Kasumi-1 (cell line): ENCODE measurements at regions not wholly inside any gene's neighbourhood (a gene's known extent, or its start where the extent isn't known, plus 50 kb on each side); places are given as distances from the start of the nearest gene placed in this dataset.
"Not testable (repeated sequence)": the region's sequence is repeated elsewhere in the genome, so short reads cannot be mapped to it uniquely, and the experiment has no call there.

Source experiments
- DNase-seq, 2 experiments: peaks; one replicate each; lab custom pipeline; 2025; lab: John Stamatoyannopoulos, UW

DNA sequence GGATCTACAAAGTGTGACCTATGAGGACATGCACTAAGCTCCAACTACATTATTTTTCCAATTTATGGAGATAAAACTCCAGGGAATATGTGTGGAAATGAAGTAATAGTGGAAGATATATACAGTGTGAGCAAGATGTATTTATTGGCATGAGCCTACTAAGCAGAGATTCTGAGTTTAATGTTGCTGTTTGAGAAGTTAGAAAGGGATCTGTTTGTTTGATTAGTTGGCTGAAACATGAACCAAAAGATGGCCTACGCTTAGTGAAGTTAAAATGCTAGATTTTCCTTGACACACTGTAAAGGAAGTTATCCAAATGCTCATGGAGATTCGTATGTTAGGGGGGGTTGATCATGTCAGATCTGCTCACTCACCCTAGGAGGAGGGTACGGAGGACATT is 621.7 kb downstream of the TMEM182 start:
- DNase-seq = no peak

DNA sequence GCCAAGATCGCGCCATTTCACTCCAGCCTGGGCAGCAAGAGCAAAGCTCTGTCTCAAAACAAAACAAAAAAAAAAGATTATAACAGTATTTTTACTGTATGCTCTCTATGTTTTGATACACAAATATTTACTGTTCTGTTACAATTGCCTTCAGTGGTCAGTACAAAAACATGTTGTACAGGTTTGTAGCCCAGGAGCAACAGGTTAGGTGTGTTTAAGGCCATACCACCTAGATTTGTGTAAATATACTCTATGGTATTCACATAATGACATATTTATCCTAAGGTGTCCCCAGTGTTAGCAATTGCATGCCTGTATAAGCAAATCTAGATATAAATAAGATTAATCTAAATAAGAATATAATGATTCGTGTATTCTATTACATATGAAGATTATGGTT is 625.0 kb downstream of the TMEM182 start:
- no peak for DNase-seq

DNA sequence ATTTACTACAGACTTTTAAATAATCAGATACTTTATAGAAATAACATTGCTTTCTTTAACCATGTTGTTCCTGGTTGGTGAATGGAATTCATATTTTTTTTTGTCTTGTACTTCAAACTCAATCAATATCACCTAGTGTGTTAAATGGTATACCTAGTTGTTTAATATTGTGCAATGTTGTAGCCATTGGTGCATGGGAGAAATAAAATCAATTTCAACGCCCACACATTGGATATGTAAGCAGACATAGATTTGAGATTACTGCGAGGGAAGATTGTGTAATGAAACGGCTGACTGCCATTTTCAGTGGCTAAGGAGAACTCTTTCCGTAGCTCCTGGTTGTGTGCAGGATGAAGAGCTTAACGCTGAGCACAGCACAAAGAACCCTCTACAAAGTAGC is 626.1 kb downstream of the TMEM182 start:
- no peak for DNase-seq

DNA sequence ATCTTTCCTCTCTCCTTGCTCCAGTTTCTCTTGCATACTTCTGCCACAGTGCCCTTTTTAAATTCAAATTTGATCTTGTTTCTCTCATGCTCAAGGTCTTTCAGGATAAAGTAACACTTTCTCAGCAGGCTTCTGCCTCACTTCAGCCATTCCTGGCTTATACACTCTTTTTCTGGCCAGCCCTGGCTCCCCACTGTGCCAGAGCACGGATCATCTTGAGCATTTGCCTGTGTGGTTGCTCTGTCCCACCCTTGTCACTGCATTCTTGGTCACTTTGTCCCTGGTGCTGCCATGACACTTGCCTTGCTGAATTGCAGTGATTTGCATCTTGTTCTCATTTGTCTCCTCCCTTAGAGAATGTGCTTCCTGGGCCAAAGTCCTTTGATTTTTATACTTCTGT is 634.3 kb downstream of the TMEM182 start:
- no peak for DNase-seq

DNA sequence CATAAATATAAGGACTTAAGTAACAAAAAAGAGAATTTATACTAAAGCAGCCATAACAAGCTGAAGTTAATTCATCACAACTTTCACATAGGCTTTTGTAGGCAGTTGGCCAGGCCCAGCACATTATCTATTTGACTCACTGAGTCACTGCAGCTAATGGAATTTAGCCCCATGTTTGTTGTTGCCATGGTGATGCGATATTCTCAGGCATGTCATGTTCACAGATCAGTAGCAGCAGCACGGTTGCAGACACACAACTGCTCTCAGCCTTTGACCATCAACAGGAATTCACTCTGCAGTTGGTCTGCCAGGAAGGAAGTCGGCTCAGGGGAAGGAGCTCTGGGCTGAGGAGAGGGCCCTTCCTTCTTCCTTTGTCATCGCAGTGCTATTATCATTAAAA is 639.8 kb downstream of the TMEM182 start:
- peak in 1 of 2 experiments; percentile 15 for DNase-seq

DNA sequence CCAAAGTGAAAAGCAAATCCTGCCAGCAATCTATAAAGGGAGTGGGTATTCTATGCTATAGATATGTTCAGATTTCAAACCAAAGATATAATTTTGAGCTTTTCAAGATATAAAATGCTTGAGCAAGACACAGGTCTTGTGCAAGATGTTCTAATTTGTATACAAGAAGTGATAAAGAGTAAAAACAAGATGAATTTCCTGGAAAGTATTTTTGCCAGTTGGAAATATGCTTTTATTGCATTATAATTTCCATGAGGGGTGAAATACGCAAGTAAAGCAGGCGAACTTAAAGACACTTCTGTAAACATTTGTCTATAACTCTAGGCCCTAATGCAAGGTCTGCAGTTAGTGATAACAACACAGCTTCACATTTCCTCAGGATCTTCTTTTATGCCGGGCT is 640.5 kb downstream of the TMEM182 start:
- no peak for DNase-seq

DNA sequence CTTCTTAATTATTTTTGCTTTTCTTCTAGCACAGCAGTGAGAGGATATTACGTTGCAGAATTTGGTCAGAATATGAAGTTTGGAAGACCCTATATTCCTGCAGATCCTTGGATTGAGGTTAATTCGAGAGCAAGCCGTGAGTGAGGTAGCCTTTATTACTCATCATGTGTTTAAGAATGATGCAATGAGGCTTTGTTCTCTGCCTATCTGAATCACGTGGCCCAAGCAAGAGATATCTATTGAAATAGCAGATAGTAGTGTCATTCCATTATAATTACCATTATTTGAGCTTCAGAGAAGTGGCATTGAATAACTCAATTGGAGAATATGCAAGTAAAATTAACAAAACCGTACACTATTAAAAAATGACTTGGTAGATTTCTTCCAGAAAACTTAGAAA is 641.1 kb downstream of the TMEM182 start:
- DNase-seq = no peak

DNA sequence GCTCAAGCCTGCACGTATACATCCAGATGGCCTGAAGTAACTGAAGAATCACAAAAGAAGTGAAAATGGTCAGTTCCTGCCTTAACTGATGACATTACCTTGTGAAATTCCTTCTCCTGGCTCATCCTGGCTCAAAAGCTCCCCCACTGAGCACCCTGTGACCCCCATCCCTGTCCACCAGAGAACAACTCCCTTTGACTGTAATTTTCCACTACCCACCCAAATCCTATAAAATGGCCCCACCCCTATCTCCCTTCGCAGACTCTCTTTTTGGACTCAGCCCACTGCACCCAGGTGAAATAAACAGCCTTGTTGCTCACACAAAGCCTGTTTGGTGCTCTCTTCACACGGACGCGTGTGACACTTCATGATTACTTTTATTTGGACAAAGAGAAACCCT is 641.6 kb downstream of the TMEM182 start:
- DNase-seq = not testable (repeated sequence)

DNA sequence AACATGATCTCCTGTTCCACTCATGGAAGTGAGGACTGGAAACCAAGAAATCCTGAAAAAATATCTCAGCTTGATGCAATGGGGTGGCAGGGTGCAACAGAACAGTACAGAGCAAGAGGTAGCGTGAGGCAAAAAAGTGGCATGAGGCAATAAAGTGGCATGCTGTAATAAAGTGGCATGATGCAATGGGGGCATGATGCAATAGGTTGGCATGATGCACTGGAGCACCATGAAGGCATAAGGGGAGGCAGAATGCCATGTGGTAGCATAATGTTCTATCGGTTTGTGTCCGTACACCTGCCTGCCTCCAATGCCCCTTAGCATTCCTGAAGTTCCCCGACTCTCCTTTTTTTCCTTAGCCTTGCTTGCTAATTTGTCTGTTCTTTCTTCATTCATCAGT is 648.4 kb downstream of the TMEM182 start:
- no peak for DNase-seq

DNA sequence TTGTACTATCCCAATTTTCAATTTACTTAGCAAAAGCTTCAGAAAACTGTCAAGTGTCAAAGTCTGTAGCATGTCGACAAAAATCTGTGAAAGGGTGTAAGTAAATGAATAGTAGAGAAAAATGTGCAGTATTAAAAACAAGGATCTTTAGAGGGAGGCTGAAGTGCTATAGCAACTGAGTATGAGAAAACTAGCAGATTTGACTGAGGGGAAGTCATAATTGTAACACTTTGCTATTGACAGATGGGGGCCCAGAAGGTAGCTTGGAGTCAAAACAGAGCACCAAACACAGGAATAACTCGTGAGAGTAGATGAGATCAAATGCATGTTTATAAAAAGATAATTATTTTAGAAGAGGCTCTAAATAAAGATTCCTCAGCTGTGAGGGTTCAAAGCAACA is 657.7 kb downstream of the TMEM182 start:
- no peak for DNase-seq

DNA sequence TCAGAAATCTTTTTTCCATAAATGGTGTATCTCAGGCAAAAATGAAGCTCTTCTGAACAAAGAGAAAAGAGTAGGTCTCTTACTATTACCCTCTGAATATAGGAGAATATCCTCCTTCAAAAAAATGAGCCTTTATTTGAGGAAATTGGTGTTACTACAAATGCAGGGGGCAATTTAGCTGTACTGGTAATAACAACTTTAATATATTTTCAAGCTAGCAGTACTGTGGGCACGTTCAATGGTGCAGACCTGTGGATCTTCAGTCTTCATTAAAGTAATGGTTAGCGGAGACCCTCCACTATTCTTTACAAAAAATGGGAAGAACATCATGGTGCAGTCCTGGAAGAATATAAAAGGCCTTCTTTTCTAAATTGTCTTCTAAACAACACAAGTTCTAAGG is 661.3 kb downstream of the TMEM182 start:
- no peak for DNase-seq

DNA sequence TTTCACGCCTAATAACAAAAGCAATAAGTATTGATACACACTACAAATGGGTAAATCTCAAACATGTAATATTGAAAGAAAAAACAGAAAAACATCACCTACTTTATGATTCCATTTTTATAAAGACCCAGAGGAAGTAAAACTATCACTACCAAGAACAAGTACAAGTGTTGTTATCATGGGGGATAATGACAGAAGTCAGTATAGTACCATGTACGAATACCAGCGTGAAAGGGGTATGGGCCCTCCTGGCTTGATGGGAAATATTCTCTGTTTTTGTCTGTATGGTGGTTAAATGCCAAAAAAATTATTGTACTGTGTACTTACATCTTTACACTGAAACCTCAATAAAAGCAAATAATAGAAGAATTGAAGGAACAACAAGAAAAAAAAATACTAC is 665.7 kb downstream of the TMEM182 start:
- no peak for DNase-seq

DNA sequence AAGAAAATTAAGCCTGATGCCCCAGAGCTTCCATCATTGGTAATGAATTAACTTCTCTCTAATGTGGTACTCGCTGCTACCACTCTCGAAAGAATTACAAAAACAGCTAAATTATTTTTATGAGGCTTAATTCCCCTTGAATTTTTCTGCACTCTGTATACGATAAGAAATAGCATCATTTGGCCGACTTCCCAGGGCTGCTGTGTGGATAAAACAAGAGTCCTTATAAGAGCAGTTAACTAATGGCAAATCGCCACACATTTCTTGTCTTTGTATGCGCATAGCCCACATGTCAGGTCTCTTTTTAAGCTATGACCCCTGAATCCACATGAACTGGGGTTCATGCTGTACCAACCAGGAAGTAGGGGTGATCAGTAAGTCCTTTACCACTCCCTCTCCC is 668.4 kb downstream of the TMEM182 start:
- no peak for DNase-seq

DNA sequence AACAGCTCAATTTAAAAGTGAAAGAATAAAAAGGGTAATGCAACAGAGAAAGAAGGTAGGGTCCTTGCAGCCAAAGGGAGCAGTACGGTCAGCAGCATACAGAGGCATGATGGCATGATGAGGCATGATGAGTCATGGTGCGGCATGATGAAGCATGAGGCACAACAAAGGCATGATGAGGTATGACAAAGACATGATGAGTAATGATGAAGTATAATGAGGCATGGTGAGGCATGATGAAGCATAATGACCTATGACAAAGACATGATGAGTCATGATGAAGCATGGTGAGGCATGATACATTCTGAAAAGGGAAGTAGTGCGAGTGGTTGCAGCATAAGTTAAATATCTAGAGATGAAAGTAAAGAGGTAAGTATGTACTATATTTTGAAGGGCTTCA is 673.2 kb downstream of the TMEM182 start:
- peak; percentile 31 to 32 for DNase-seq

DNA sequence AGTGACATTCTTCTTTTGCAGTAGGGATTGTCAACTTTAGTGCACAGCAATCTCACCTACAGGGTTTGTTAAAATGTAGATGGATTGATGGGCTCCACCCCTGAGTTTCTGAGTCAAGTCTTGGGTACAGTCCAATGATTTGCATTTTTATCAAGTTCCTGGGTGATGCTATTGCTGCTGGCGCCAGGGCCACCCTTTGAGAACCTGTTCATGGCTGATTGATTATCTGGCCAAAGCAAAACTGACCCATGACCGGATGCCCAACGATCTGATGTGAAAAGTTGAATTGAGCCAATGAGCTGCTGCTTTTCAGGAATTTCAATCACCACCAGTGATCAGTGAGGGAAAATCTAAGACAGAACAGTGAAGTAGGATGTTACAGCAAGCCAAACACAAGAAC is 675.3 kb downstream of the TMEM182 start:
- DNase-seq = no peak

DNA sequence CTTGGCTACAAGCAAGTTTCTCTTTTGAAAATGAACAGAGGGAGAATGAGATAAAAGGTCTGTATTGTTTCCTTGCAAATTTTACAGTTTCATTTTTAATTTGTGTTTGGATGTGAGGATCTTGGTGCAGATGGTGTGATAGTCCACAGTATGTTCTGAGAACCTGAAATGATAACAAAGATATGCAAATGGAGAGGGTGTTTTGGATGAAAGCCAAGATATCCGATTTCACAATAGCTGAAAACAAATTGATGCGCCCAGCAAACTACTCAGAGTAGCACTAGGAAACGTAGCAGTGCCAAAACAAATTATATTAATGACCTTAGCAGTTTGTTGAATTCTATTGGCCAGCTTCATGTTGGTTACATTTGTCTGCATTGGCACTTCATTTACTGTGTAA is 683.5 kb downstream of the TMEM182 start:
- no peak for DNase-seq

DNA sequence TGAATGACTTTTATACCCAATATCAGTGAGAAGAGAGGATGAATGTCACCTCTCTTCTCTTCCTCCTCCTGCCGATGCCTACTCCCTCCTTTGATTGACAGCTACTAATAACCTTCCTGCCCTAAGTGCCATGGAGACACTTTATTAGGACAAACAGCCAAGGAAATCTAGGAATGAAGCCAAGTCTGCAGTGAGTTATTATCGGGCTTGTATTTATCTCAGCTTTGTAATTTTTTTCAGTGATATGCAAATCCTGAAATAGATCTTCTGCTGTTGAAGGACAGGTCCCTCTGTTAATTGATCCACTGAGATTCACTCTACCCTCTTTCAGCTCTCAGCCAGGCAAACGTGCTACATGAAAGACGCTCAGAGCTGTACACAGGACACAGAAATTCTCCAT is 686.7 kb downstream of the TMEM182 start:
- no peak for DNase-seq

DNA sequence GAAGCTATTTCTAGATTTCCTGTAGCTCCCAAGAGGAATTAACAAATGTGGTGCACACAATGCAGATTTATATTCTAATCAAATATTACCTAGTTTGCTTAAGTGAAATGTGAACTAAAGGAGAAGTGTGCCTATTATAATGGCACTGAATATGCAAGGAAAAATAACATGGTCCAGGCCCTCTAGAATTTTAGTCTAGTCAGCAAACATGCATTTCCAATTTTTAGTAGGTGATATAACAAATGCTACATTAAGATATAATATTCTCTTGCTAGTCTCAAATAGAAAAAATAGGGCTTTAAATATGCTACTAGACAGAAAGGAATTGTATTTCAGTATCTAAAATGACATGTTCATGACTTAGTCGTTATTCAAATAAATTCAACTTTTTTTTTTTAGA is 689.5 kb downstream of the TMEM182 start:
- DNase-seq = no peak

DNA sequence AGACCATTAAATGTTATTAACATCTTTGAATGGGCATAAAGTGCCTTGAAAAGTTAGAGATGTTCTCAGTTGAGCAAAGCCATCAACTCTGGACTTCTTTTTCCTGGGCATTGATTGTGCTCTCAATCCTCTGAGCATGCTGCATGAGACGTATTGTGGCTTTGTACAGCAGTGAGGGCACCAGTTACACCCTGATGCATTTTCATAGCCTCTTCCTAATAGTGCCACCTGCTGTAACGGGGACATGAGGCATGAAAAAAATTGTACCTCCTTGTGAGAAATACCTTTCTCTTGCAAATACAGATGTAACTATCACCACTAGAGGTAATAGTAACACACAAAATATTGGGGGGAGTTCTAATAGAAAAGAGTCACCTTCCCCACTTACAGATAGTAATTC is 697.5 kb downstream of the TMEM182 start:
- DNase-seq = no peak

DNA sequence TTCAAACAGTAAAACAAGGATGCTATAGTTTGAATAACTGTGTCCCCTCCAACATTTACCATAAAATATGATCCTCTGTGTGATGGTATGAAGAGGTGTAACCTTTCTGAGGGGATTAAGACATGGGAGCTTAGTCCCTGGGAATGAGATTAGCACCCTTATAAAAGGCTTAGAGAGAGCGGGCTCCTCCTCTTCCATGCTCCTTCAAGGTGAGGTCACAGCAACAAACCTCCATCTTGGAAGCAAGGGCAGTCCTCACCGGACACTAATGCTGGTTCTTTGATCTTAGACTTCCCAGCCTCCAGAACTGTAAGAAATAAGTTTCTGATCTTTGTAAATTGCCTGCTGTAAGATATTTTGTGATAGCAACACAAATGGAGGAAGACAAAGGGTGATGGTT is 700.3 kb downstream of the TMEM182 start:
- no peak for DNase-seq

DNA sequence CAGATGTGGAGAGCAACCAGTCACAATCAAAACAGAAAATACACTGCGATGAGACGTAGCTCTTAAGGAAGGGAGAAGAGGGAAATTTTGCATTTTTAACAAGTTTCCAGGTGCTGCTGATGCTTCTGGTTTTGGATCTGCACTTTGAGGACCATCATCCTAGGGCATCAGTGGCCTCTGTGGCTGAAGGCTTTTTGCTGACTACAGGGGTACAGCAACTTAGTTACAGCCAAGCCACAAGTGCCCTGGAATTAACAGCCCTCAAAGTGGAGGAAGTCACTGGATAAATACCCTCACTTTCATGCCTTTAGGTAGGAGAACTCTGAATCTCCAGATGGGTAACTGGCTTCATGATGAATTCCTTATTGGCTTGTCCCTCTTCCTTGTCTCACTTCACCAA is 700.9 kb downstream of the TMEM182 start:
- no peak for DNase-seq

DNA sequence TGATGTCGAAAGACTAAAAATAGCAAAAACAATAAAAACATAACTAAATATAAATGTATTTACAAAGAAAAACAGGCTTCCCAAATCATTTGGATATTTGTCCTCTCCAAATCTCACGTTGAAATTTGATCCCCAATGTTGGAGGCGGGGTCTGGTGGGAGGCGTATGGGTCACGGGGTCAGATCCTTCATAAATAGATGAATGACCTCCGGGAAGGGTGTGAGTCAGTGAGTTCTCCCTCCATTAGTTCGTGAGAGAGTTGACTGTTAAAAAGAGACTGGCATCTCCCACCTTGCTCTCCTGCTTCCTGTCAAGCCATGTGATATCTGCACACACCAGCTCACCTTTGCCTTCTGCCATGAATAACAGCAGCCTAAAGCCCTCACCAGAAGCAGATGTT is 703.0 kb downstream of the TMEM182 start:
- no peak for DNase-seq

DNA sequence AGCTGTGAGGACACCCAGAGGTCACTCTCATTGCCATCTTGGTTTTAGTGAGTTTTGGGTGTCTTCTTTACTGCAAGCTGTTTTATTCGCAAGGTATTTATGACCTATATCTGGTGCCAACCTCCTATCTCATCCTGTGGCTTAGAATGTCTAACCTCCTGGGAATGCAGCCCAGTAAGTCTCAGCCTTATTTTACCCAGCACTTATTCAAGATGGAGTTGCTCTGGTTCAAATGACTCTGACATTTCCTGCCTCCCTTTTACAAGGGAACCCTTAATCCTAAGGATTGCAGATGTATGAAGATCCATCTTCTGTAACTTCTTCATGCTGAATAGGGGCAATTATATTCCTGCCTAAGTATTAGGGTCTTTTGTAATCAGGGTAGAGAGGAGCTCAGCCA is 708.0 kb downstream of the TMEM182 start:
- no peak for DNase-seq

DNA sequence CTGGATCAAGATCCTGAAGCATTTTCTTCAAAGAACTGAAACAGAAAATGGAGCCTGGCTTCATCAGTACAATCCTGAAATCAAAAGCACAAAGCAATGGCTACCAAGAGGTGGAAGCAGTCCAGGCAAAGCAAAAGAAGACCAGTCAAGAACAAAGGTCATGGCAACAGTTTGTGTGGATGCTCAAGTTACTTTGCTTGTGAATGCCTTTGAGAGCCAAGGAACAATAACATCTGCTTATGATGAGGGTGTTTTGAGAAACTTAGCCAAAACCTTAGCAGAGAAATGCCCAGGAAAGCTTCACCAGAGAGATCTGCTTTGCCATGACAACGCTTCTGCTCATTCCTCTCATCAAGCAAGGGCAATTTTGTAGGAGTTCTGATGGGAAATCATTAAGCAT is 723.1 kb downstream of the TMEM182 start:
- DNase-seq = no peak

DNA sequence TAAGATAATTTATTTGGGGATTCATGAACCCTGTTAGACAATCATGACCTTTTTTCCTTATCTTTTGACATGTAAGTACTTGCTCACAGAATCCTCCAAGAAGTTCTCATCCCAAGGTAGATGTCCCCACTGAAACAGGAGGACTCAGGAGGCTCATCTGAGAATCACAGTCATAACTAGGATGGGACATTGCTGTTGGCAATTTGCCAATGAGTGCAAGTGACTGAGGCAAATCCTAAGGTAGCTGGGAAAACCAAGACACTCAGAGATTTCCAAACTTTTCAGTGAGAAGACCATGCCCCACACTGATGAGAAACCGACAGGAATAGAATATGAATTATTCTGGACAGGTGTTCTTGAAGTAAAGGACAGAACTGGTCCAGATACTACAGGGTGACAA is 735.0 kb downstream of the TMEM182 start:
- DNase-seq = no peak
